HG03060 (cell line): ENCODE measurements at regions not wholly inside any gene's neighbourhood (a gene's known extent, or its start where the extent isn't known, plus 50 kb on each side); places are given as distances from the start of the nearest gene placed in this dataset.

Experiments used
- ATAC-seq: cut with Tn5 transposase; IDR thresholded peaks from one replicate; pipeline ENCODE4 v1.9.1; 2021; ENCODE audit warnings: low read depth, moderate number of reproducible peaks; ENCODE audit not compliant: unreplicated experiment

- ATAC-seq = no peak
Observed at GRCh38 chr1:229114315-229114714, 156.6 kb upstream of the RAB4A start.

GRCh38 chr1:229114850-229115365 lies 156.0 kb upstream of the RAB4A start:
- no peak for ATAC-seq

- no peak for ATAC-seq
Observed at GRCh38 chr1:229116114-229116513, 154.8 kb upstream of the RAB4A start.

DNA sequence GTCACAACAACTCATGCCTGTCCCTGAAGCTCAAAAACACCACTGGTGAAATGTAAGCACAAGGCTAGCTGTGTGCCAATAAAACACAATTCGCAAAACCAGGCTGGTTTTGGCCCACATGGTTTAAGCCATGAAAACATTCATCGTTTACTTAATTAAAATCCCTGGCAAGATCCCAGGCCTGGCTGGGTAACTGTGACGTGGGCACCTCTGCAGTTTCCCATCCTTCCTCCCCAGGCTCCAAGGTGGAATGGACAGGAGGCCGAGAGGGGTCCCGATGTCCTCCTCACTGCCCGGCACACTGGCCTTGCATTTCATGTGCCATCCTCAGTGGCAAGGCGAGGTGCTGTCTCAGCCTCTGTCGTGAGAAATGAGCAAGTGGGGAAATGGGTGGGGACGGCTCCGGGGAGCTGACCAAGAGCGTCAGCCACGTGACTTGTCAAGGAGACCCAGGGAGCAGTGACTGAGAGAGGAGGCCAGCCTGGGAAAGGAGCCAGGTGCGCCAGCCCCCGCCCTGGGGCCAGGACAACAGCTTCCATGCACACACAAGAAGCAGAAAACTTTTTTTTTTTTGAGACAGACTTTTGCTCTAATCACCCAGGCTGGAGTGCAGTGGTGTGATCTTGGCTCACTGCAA lies 153.1 kb upstream of the RAB4A start:
- no peak for ATAC-seq

DNA sequence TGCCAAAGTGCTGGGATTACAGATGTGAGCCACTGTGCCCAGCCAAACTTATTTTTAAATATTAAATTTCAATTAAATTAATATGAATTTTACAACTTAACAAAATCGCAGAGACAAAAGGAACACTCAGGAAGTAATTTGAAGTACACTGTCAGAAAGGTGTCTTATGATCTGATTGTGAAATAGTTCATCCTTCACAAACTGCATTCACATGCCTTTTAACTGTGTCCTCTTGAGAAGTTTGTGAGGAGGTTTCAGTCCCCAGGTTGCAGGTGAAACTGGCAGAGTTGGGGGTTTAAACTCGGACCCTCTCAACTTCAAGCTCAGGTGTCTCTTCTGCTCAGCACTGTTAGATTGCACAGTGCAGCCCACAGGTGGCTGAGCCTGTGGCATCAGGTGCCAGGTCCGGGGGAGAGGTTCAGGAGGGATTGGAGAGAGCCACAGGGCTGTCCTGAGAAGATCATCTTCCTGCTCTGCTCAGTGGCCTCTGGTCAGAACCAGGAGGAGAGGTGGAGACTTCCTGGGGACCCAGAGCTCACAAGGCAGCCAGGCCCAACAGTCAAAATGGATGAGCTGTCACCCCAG lies 152.3 kb upstream of the RAB4A start:
- ATAC-seq = no peak

- ATAC-seq = no peak
Observed at GRCh38 chr1:229119161-229119560, 151.8 kb upstream of the RAB4A start.

DNA sequence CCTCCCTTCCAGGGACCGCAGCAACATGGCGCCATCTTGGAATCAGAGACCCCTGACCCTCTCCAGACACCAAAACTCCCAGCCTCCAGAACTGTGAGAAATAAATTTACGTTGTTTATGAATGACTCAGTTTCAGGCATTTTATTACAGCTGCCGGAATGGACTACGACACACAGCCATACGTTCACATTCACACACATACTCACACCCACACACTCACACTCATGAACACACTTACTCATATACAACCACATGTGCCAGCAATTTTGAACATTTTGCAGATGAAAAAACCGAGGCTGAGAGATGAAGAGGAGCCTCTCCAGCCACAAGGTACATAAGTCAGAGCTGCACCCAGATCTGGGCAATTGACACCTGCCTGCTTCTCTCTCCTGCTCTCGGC lies 151.0 kb upstream of the RAB4A start:
- ATAC-seq = no peak

DNA sequence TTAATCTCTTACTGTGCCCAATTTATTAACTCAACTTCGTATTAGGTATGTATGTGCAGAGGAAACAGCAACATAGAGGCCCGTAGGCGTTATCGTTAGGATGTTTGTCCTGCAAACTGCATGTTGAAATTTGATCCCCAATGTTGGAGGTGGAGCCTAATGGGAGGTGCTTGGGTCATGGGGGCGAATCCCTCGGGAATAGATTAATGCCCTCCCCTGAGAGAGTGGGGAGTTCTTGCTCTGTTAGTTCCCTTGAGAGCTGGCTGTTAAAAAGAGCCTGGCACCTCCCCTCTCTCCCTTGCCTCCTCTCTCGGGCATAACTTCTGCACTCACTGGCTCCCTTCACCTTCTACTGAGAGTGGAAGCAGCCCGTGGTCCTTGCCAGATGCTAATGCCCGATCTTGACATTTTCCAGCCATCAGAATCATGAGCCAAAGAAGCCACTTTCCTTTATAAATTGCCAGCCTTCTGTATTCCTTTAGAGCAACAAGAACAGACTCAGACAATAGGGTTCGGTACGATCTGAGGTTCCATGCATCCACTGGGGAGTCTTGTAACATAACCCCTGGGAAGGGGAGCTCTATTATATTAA lies 149.0 kb upstream of the RAB4A start:
- ATAC-seq = no peak

DNA sequence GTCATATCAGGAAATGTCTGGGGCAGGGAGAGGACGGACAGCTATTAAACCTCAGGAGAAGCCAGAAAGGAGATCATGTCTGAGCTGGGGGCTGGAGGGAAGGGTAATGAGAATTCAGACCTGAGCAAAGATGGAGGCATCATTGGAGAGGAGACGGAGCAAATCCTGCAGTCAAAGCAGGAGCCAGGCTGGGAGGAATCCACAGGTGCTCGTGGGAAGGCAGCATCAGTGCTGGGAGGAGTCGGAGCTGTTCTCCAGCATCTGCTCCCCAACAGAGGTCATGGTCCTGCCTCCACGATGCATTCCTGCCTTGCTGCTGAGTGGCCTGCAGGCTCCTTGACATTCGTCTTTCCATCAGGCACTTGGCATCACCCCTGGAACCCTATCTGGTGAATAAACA lies 148.3 kb upstream of the RAB4A start:
- ATAC-seq = no peak

GRCh38 chr1:229124116-229124515 lies 146.8 kb upstream of the RAB4A start:
- ATAC-seq = no peak

GRCh38 chr1:229124520-229125124 lies 146.3 kb upstream of the RAB4A start:
- no peak for ATAC-seq

- no peak for ATAC-seq
Observed at GRCh38 chr1:229127301-229127700, 143.6 kb upstream of the RAB4A start.

GRCh38 chr1:229128066-229128608 lies 142.8 kb upstream of the RAB4A start:
- no peak for ATAC-seq

GRCh38 chr1:229129301-229130027 lies 141.4 kb upstream of the RAB4A start:
- ATAC-seq = no peak

- no peak for ATAC-seq
Observed at GRCh38 chr1:229130028-229130668, 140.8 kb upstream of the RAB4A start.

DNA sequence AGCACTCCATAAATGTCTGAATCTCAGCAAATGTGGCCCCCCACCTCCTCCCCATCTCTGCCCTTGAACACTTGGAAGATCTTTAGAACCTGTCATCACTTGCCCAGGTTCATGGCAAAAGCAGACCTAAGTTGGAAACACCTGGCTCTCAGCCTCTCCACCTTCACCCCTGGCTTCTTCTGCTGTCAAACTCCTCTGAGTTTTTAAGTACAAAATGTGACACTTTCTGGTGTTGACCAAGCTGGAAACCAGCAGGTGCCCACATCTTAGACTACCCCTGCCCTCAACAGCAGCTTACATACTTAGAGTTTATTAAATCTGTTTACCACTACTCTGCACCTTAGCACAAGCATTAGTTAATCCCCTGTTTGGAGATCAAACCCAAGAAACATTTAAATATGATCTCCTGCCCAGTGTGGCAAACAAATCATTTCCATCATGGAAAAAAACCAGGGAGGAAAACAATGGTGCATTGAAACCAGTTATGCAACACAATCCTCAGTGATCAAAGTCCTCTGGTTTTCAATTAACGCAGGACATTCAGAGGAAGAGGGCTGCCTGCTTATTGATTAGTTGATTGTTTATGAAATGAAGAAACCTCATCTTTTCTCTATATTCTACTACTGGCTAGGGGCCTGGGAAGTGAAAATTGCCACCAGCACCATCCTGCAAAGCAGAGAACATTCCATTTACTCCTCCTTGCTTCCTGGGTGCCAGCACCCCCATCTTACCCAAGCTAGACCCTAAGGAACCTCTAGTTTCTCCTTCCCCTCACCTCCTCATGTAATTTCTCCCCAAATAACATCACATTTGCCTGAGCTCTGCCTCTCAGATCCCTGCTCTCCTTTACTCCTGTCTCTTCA lies 139.4 kb upstream of the RAB4A start:
- no peak for ATAC-seq

- no peak for ATAC-seq
Observed at GRCh38 chr1:229132106-229132443, 138.8 kb upstream of the RAB4A start.

DNA sequence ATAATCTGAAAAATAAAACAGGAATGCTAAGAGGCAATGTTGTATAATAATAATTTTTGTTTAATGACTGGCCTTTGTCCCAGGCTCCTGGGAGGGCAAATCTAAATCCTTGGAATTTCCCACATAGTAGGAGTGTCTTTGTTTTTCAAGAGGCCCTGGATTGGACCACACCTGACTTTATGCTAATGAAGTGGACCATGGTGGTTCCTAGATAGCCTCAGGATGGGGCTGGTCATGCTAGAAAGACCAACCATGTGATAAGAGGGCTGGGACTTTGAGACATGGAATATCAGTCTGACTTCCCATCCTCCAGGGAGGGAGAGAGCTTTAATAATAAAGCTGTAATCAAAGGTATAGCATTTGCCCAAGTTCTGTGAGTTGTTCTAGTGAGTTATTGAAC lies 138.2 kb upstream of the RAB4A start:
- ATAC-seq = no peak

DNA sequence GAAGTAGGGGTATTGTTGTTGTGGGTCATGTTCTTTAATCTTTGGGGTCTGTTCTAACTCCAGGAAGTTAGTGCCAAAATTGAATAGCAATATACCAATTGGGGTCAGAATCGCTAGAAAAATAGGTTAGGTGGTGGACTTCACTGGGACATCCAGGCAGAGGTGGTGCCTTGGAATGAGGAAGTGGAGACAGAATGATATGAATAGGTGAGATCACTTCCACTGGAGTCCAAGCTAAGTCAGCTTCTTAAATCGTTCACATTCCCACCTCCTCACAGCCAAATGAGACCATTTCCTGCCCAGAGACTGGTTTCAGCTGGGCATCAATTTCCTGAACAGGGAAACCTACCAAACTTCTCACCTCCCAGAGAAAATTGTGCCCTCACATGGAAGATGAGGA lies 137.8 kb upstream of the RAB4A start:
- ATAC-seq = no peak
